K562 (cell line): ENCODE measurements at regions not wholly inside any gene's neighbourhood (a gene's known extent, or its start where the extent isn't known, plus 50 kb on each side); places are given as distances from the start of the nearest gene placed in this dataset.

Experiments used
- ILK ChIP-seq: fragments of 450-650 bp; IDR thresholded peaks from 2 replicates; pipeline ENCODE4 v1.6.1; 2016; ENCODE audit warnings: missing genetic modification characterization, low read depth, mild to moderate bottlenecking, missing compliant biosample characterization, moderate library complexity, borderline replicate concordance
- RERE ChIP-seq: sonication (generic); formaldehyde crosslinking; IDR thresholded peaks from 2 replicates; pipeline ENCODE4 v1.8.0; 2023; ENCODE audit warnings: missing genetic modification reagents, mild to moderate bottlenecking, borderline replicate concordance
- ZNF146 ChIP-seq: IDR thresholded peaks from one replicate; pipeline ENCODE4 v1.6.1; 2018; ENCODE audit warnings: missing compliant biosample characterization; ENCODE audit not compliant: unreplicated experiment
- TF ChIP-seq, protein P1 (sequence below): sonication (generic); formaldehyde crosslinking; IDR thresholded peaks from 2 replicates; pipeline ENCODE4 v1.8.0; 2022; ENCODE audit warnings: missing genetic modification reagents, mild to moderate bottlenecking, borderline replicate concordance

DNA sequence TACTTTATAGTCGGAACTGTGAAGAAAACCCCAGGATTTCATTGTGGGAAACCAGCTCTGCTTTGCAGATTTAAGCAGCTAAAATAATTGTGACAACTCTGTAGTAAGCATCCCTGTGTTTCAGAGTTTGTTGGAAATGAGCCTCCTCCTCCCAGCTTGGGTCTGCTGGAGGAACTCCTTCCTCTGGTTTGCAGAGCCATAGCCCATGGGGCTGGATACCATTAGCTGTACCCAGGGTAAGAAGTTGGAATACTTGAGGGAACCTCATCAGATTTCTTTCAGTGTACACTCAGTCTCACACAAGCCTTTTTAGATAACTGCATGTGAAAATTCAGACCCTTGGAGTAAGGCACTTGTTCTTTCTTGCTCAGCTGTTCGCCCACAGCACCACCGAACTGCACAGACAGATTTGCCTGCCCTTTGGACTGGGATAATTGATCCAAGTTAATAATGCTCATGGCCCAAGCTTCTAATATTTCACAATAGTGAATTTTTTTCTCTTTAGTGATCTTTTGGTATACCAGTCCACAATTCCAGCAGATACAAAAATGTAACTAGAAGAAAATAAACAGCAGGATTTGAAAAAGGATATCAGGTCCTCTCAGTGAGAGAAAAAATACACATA is 467.4 kb upstream of the FZD8 start (continued):
- TF ChIP-seq RERE = no peak
- TF ChIP-seq, protein P1, sequence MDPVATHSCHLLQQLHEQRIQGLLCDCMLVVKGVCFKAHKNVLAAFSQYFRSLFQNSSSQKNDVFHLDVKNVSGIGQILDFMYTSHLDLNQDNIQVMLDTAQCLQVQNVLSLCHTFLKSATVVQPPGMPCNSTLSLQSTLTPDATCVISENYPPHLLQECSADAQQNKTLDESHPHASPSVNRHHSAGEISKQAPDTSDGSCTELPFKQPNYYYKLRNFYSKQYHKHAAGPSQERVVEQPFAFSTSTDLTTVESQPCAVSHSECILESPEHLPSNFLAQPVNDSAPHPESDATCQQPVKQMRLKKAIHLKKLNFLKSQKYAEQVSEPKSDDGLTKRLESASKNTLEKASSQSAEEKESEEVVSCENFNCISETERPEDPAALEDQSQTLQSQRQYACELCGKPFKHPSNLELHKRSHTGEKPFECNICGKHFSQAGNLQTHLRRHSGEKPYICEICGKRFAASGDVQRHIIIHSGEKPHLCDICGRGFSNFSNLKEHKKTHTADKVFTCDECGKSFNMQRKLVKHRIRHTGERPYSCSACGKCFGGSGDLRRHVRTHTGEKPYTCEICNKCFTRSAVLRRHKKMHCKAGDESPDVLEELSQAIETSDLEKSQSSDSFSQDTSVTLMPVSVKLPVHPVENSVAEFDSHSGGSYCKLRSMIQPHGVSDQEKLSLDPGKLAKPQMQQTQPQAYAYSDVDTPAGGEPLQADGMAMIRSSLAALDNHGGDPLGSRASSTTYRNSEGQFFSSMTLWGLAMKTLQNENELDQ = no peak
- TF ChIP-seq ILK = no peak
- no peak for TF ChIP-seq ZNF146
